C4-2B (cell line): ENCODE measurements at regions not wholly inside any gene's neighbourhood (a gene's known extent, or its start where the extent isn't known, plus 50 kb on each side); places are given as distances from the start of the nearest gene placed in this dataset.

Experiments used
- ZFX ChIP-seq: fragments of 450-650 bp; IDR thresholded peaks from 2 replicates; pipeline ENCODE4 v1.6.1; 2017
- TF ChIP-seq, protein P1 (sequence below): fragments of 450-650 bp; conservative IDR thresholded peaks from 2 replicates; pipeline ENCODE4 v1.5.1; 2017; ENCODE audit warnings: mild to moderate bottlenecking

DNA sequence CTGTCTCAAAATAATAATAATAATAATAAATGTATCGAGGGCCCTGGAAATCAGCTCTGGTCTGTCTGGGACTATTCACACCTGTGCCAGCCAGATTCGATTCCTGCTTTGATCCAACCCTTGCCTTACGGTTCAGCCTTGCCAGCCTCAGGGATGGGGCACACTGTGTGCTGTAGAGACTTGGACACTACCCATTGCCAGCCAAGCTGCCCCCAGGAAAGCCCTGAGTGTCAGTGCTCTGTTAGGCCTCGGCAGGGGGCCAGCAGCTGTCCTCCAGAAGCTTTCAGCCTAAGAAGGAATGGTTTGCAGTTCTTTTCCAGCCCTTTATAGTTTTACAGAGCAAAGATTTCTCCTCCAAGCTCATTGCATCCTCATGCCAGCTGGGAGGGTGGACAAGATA is 96.2 kb upstream of the RUNX3 start:
- TF ChIP-seq, protein P1, sequence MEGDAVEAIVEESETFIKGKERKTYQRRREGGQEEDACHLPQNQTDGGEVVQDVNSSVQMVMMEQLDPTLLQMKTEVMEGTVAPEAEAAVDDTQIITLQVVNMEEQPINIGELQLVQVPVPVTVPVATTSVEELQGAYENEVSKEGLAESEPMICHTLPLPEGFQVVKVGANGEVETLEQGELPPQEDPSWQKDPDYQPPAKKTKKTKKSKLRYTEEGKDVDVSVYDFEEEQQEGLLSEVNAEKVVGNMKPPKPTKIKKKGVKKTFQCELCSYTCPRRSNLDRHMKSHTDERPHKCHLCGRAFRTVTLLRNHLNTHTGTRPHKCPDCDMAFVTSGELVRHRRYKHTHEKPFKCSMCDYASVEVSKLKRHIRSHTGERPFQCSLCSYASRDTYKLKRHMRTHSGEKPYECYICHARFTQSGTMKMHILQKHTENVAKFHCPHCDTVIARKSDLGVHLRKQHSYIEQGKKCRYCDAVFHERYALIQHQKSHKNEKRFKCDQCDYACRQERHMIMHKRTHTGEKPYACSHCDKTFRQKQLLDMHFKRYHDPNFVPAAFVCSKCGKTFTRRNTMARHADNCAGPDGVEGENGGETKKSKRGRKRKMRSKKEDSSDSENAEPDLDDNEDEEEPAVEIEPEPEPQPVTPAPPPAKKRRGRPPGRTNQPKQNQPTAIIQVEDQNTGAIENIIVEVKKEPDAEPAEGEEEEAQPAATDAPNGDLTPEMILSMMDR = no peak
- no peak for TF ChIP-seq ZFX
